RWPE1 (cell line): ENCODE measurements at regions not wholly inside any gene's neighbourhood (a gene's known extent, or its start where the extent isn't known, plus 50 kb on each side); places are given as distances from the start of the nearest gene placed in this dataset.

Experiments used
- CTCF ChIA-PET: fragments of 350-600 bp; sonication (Branson Sonifier 250); formaldehyde crosslinking; extraction: SDS; loops from one replicate; lab custom pipeline; 2021; lab: Yijun Ruan, JAX
- POLR2A ChIA-PET: fragments of 400-600 bp; formaldehyde crosslinking; extraction: SDS; loops from one replicate; lab custom pipeline; 2020; ENCODE audit warnings: antibody characterized with exemption; ENCODE audit not compliant: low non-redundant PET; lab: Yijun Ruan, JAX
- DNase-seq: peaks from one replicate; pipeline ENCODE4 v3.0.0; 2012; ENCODE audit warnings: low spot score
- H3K27ac ChIP-seq: fragments of 450-650 bp; 2 replicates; pipeline ENCODE4 v1.5.1; 2017
- TF ChIP-seq, protein P1 (sequence below): fragments of 450-650 bp; conservative IDR thresholded peaks from 2 replicates; pipeline ENCODE4 v1.5.1; 2017; ENCODE audit warnings: low read depth, mild to moderate bottlenecking

DNA sequence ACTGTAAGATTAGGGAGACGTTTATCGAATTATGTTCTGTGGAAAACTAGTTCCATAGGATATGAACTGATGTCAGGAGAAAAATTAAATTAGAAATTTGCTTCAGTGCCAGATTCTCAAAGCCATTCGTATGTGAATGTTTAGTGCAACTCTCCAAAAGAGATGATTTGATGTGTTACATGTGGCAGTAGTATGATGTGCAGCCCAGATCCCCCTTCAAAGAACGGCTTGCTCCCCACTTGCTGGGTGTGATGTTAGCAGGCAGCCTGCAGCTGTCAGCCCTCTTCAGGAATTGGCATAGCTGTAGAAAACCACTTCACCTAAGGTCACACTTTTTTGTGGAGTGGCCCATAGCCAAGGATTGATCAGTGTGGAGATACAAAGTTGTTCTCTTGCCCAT lies 127.0 kb upstream of the CCDC54 start:
- DNase-seq: no peak
- ChIA-PET POLR2A (no interaction called here), CTCF (no interaction called here)
- TF ChIP-seq, protein P1, sequence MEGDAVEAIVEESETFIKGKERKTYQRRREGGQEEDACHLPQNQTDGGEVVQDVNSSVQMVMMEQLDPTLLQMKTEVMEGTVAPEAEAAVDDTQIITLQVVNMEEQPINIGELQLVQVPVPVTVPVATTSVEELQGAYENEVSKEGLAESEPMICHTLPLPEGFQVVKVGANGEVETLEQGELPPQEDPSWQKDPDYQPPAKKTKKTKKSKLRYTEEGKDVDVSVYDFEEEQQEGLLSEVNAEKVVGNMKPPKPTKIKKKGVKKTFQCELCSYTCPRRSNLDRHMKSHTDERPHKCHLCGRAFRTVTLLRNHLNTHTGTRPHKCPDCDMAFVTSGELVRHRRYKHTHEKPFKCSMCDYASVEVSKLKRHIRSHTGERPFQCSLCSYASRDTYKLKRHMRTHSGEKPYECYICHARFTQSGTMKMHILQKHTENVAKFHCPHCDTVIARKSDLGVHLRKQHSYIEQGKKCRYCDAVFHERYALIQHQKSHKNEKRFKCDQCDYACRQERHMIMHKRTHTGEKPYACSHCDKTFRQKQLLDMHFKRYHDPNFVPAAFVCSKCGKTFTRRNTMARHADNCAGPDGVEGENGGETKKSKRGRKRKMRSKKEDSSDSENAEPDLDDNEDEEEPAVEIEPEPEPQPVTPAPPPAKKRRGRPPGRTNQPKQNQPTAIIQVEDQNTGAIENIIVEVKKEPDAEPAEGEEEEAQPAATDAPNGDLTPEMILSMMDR: no peak
- H3K27ac ChIP-seq: no peak overlapping the region

DNA sequence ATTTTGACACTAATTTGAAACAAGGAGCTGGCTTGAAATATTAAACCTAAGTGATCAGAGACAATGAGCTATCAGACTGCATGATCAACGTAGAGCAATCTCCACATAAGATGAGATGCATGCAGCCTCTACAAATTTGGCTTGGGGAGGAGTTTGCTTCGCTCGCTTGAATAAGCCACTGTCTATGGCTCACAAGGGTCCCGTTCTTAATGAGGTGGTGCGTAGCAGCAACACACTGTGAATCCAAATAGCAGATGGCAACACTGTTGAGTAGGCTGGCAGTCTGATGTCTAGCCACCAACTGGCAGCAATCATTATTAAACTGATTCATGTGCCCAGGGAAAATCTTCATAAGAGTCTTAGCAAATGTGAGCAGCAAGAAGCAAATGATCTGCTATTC lies 125.4 kb upstream of the CCDC54 start:
- ChIA-PET CTCF (no interaction called here), POLR2A (no interaction called here)
- DNase-seq: no peak

DNA sequence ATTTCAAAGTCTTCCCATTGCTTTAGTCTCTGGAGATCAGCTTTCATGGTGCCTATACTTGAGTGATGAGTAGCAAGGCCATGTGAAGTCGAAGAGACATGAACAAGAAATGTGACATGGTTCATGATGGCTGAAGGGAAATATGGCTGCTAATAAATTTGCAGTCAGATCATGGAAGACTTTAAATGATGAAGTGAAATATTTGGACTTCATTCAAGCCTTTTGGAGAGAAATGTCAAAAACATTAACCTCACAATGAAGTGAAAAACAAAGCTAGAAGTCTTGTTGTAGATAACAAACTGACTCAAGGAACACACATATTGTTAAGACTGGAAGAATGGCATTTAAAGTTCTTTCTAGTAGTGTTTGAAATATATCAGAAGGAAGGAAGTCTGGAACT lies 120.3 kb upstream of the CCDC54 start:
- no peak for DNase-seq
- H3K27ac ChIP-seq: no peak overlapping the region
- POLR2A ChIA-PET: no interaction called here
- CTCF ChIA-PET: no interaction called here
- TF ChIP-seq, protein P1: no peak

More for the DNA sequence above, 125.4 kb upstream of the CCDC54 start:
- H3K27ac ChIP-seq: no peak overlapping the region
- TF ChIP-seq, protein P1: no peak

DNA sequence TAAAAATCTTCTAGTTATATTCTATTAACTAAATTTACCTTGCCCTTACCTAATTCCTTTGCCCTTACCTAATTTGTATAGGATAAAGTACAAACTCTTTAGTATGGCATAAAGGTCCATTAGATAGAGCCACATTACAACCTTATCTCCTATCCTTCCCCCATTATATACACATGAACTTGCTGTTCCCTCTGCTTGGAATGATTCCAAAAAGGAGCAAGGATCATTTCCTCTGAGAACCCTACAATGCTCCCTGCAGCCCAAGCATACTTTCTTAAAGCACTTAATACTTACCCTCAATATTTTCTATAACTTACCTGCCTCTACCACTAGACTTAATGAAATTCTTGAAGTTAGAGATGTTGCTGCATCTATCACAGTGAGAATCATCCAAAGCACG lies 118.9 kb upstream of the CCDC54 start:
- no peak for DNase-seq
- no peak overlapping the region for H3K27ac ChIP-seq
- CTCF ChIA-PET: interaction anchor here (0.6 kb wide), 1 partner anchor 163 kb away, joined by 4 read pairs; no protein-coding TSS in a partner anchor
- TF ChIP-seq, protein P1: no peak
- POLR2A ChIA-PET: no interaction called here

DNA sequence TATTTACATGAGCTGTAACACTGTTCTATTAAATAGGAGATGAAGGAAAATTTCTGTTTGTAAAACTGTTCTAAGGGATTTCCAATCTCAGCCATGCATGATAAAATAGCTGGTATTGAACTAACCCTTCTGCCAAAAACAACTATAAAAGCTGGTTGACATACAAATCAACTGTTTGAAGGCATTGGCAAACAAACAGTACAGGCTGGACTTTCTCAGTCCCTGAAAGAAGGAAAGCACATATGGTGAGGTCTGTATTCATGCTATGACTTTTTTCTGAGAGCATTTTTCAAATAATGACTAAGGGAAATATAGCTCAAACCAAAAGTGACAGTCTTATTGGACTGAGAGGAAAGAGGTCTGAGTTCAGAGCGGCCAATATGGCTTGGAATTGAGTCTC lies 117.0 kb upstream of the CCDC54 start:
- H3K27ac ChIP-seq: no peak overlapping the region
- CTCF ChIA-PET: interaction anchor here (0.7 kb wide), 1 partner anchor 12 kb away, joined by 3 read pairs; no protein-coding TSS in a partner anchor
- POLR2A ChIA-PET: no interaction called here
- no peak for DNase-seq
- TF ChIP-seq, protein P1: no peak

DNA sequence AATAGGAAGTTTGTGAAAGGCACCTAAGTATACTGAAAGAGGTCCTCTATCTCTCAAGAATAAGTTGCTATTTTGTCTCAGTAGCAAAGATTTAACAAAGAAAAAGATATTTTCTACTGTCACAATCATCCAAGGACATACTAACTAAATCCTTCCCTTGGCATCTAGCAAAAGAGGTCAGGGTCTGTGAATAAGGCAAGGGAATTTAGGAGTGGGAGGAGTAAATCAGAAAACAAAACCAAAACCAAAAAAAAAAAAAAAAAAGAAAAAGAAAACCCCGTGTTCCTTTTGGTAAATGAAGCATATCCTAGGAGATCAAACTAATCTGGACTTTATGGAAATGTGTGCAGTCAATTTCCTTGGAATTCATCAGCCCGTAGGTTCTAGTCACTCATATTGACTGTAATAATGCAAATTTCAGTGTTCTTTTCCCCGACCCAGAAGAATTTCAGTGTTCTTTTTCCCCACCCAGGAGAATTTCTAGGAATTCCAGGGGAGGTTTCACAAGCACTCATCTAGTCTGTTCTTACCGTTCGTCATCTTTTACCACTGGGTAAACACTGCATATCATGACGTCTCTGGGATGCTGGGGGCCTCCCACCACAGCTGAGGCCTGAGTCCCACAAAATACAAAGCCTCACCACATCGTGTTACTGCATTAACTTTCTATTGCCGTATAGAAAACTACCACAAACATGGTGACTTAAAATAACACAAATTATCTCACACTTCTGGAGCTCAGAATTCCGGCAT lies 113.8 kb upstream of the CCDC54 start:
- ChIA-PET CTCF (interaction anchor here (0.8 to 1.5 kb wide), 3 partner anchors 9 to 1786 kb away, joined by 3 to 5 read pairs (median 4); no protein-coding TSS in a partner anchor), POLR2A (interaction anchor here (0.7 kb wide), 1 partner anchor 835 kb away, joined by 3 read pairs; no protein-coding TSS in a partner anchor)
- no peak for DNase-seq
- TF ChIP-seq, protein P1: no peak
- H3K27ac ChIP-seq: no peak overlapping the region
